GM12875 (cell line): ENCODE measurements at regions not wholly inside any gene's neighbourhood (a gene's known extent, or its start where the extent isn't known, plus 50 kb on each side); places are given as distances from the start of the nearest gene placed in this dataset.

Source experiments
- H3K4me3 ChIP-seq: one replicate; pipeline ENCODE4 v1.5.1; 2011; ENCODE audit warnings: low read depth, low read length, control low read depth
- TF ChIP-seq, protein P1 (sequence below): IDR thresholded peaks from 2 replicates; pipeline ENCODE4 v1.5.1; 2011; ENCODE audit warnings: low read depth, mild to moderate bottlenecking, control low read depth, inconsistent platforms, low read length, moderate library complexity, borderline replicate concordance; ENCODE audit not compliant: insufficient read depth

DNA sequence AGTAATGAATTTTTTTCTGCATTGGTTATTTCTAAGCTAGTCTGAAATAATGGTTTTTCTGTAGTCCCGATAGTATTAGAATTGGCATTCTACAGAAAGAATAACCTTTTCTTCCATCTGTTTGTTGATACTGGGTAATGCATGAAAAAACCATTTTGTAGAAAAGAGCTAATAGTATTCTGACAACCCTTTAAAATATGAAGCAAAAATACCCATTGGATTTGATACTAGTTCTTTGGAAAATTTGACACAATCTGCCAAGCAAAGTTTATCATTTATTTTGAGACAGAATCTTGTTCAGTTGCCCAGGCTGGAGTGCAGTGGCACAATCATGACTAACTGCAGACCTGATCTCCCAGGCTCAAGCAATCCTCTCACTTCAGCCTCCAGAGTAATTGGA lies 366.8 kb upstream of the MON1B start:
- TF ChIP-seq, protein P1, sequence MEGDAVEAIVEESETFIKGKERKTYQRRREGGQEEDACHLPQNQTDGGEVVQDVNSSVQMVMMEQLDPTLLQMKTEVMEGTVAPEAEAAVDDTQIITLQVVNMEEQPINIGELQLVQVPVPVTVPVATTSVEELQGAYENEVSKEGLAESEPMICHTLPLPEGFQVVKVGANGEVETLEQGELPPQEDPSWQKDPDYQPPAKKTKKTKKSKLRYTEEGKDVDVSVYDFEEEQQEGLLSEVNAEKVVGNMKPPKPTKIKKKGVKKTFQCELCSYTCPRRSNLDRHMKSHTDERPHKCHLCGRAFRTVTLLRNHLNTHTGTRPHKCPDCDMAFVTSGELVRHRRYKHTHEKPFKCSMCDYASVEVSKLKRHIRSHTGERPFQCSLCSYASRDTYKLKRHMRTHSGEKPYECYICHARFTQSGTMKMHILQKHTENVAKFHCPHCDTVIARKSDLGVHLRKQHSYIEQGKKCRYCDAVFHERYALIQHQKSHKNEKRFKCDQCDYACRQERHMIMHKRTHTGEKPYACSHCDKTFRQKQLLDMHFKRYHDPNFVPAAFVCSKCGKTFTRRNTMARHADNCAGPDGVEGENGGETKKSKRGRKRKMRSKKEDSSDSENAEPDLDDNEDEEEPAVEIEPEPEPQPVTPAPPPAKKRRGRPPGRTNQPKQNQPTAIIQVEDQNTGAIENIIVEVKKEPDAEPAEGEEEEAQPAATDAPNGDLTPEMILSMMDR: no peak
- H3K4me3 ChIP-seq: no peak overlapping the region

GRCh38 chr16:76824791-76825190 lies 366.2 kb upstream of the MON1B start:
- TF ChIP-seq, protein P1: no peak
- no peak overlapping the region for H3K4me3 ChIP-seq

GRCh38 chr16:76835339-76835738 lies 355.7 kb upstream of the MON1B start:
- TF ChIP-seq, protein P1: no peak
- no peak overlapping the region for H3K4me3 ChIP-seq

DNA sequence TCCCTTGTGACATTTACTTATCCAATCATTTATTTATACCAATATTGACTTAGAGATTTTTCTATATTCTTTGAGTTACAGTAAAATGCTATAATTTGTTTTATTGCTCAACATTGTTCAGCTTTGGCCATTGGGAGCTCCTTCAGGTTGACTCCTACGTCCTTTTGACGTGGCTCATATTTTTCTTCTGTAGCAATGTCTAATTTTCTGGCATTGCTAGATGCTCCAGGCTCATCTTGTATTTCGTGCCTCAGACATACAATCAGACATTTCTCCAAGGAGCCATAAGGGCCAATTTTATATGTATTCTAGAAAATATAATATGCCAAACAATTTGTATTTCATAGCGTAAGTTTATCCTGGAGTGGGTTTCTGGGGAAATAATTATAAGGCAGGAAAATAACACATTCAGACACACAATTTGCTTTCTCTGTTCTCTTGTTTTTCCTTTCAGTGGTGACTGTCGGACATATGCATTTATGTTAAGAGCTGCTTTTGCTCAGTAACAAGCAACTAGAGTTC lies 355.1 kb upstream of the MON1B start:
- TF ChIP-seq, protein P1: no peak
- no peak overlapping the region for H3K4me3 ChIP-seq

GRCh38 chr16:76837872-76838271 lies 353.1 kb upstream of the MON1B start:
- no peak overlapping the region for H3K4me3 ChIP-seq
- TF ChIP-seq, protein P1: no peak

DNA sequence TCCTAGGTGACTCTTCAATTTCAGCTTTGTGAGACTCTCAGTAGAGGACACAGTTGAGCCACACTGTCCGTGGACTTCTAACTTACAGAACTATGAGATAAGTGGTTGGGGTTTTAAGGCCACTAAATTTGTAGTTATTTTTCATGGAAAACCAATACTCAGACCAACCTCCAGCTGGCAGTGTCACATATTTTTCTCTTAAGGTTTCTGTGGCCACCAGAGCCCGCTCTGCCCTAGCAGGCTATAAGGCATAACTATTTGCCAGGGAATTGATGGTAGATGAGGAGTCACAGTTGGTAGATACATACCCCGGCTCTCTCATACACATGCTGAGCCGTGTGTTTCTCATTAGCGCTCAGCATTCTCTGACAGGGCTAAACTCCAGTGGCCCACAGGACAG lies 336.8 kb upstream of the MON1B start:
- TF ChIP-seq, protein P1: no peak
- no peak overlapping the region for H3K4me3 ChIP-seq

GRCh38 chr16:76856112-76856511 lies 334.9 kb upstream of the MON1B start:
- TF ChIP-seq, protein P1: no peak
- no peak overlapping the region for H3K4me3 ChIP-seq
